GM23338 (cell line): ENCODE measurements at regions not wholly inside any gene's neighbourhood (a gene's known extent, or its start where the extent isn't known, plus 50 kb on each side); places are given as distances from the start of the nearest gene placed in this dataset.

ENCODE experiments used
- ATAC-seq: fragments of 200-7000 bp; cut with Tn5 transposase; 3 replicates; pipeline ENCODE4 v1.9.1; 2020
- DNase-seq: peaks from one replicate; pipeline ENCODE4 v3.0.0-alpha.2; 2015; ENCODE audit warnings: low spot score
- H2AFZ ChIP-seq: fragments of 200-600 bp; sonication (generic); 2 replicates; pipeline ENCODE4 v1.8.0; 2016; ENCODE audit warnings: antibody characterized with exemption, mild to moderate bottlenecking, moderate library complexity
- H3F3A ChIP-seq: fragments of 200-600 bp; sonication (generic); replicated peaks from 2 replicates; pipeline ENCODE4 v1.8.0; 2017; ENCODE audit warnings: antibody characterized with exemption, mixed run types, low read depth
- H3K27ac ChIP-seq: fragments of 200-600 bp; sonication (generic); 2 replicates; pipeline ENCODE4 v1.6.1; 2016; ENCODE audit warnings: low read depth
- H3K27me3 ChIP-seq: fragments of 200-600 bp; sonication (generic); 2 replicates; pipeline ENCODE4 v1.8.0; 2016; ENCODE audit warnings: mild to moderate bottlenecking, mixed run types, moderate library complexity; ENCODE audit not compliant: insufficient read depth
- H3K36me3 ChIP-seq: fragments of 200-600 bp; sonication (generic); 2 replicates; pipeline ENCODE4 v1.8.0; 2016; ENCODE audit warnings: mild to moderate bottlenecking; ENCODE audit not compliant: insufficient read depth
- H3K4me1 ChIP-seq: fragments of 200-600 bp; sonication (generic); 2 replicates; pipeline ENCODE4 v1.8.0; 2016; ENCODE audit warnings: mild to moderate bottlenecking, moderate library complexity; ENCODE audit not compliant: insufficient read depth
- H3K4me2 ChIP-seq: fragments of 200-600 bp; sonication (generic); 2 replicates; pipeline ENCODE4 v1.7.1; 2017; ENCODE audit warnings: mixed run types
- H3K4me3 ChIP-seq: fragments of 200-600 bp; sonication (generic); 2 replicates; pipeline ENCODE4 v1.6.1; 2016; ENCODE audit warnings: mixed run types
- H3K79me2 ChIP-seq: fragments of 200-600 bp; sonication (generic); replicated peaks from 2 replicates; pipeline ENCODE4 v1.8.0; 2017; ENCODE audit warnings: mild to moderate bottlenecking; ENCODE audit not compliant: insufficient read depth
- H3K9me2 ChIP-seq: fragments of 200-600 bp; sonication (generic); 2 replicates; pipeline ENCODE4 v1.8.0; 2017; ENCODE audit not compliant: insufficient read depth
- H4K20me1 ChIP-seq: fragments of 200-600 bp; sonication (generic); replicated peaks from 2 replicates; pipeline ENCODE4 v1.8.0; 2017; ENCODE audit warnings: mild to moderate bottlenecking; ENCODE audit not compliant: insufficient read depth
- H3K27ac Mint-ChIP-seq: 2 replicates; pipeline ENCODE4 v1.8.0; 2020; ENCODE audit warnings: inconsistent platforms, mild to moderate bottlenecking, moderate library complexity, mixed read lengths
- H3K27me3 Mint-ChIP-seq: 3 replicates; pipeline ENCODE4 v1.8.0; 2022; ENCODE audit warnings: low read depth, mild to moderate bottlenecking, moderate library complexity, mixed read lengths, inconsistent platforms; ENCODE audit not compliant: insufficient read depth, poor library complexity
- H3K36me3 Mint-ChIP-seq: 3 replicates; pipeline ENCODE4 v1.8.0; 2021; ENCODE audit warnings: low read depth, mild to moderate bottlenecking, inconsistent platforms, moderate library complexity, mixed read lengths
- H3K4me1 Mint-ChIP-seq: 3 replicates; pipeline ENCODE4 v1.8.0; 2020; ENCODE audit warnings: mild to moderate bottlenecking, inconsistent platforms, mixed read lengths
- H3K4me3 Mint-ChIP-seq: 3 replicates; pipeline ENCODE4 v1.8.0; 2021; ENCODE audit warnings: moderate library complexity, mild to moderate bottlenecking, inconsistent platforms, mixed read lengths
- H3K9me3 Mint-ChIP-seq: 3 replicates; pipeline ENCODE4 v1.8.0; 2020; ENCODE audit warnings: moderate library complexity, mild to moderate bottlenecking, inconsistent platforms, mixed read lengths
- CREB1 ChIP-seq: fragments of 250-450 bp; sonication (Bioruptor Pico); IDR thresholded peaks from 2 replicates; pipeline ENCODE4 v1.5.0; 2020; ENCODE audit warnings: low read depth, mild to moderate bottlenecking, moderate library complexity
- CTCF ChIP-seq, 2 experiments: fragments of 200-600 bp in 1 of 2; sonication (generic) in 1 of 2; conservative IDR thresholded peaks; 2 replicates each; pipeline versions ENCODE4 v1.5.1 to v1.6.1; 2016 to 2017; ENCODE audit warnings: antibody characterized with exemption in 2 of 2, low read depth in 2 of 2, mild to moderate bottlenecking in 2 of 2, moderate library complexity in 1 of 2
- ETS1 ChIP-seq: IDR thresholded peaks from 2 replicates; pipeline ENCODE4 v1.6.1; 2016; ENCODE audit warnings: antibody characterized with exemption
- EZH2 ChIP-seq: fragments of 200-600 bp; sonication (generic); IDR thresholded peaks from one replicate; pipeline ENCODE4 v1.8.0; 2017; ENCODE audit warnings: antibody characterized with exemption, mild to moderate bottlenecking, low read depth; ENCODE audit not compliant: unreplicated experiment
- EZH2phosphoT487 ChIP-seq: fragments of 200-600 bp; sonication (generic); IDR thresholded peaks from one replicate; pipeline ENCODE4 v1.8.1; 2018; ENCODE audit warnings: antibody characterized with exemption; ENCODE audit not compliant: unreplicated experiment
- JUNB ChIP-seq: IDR thresholded peaks from one replicate; pipeline ENCODE4 v1.6.1; 2016; ENCODE audit warnings: antibody characterized with exemption; ENCODE audit not compliant: unreplicated experiment
- NANOG ChIP-seq: IDR thresholded peaks from 2 replicates; pipeline ENCODE4 v1.6.1; 2016; ENCODE audit warnings: antibody characterized with exemption, borderline replicate concordance
- POLR2AphosphoS5 ChIP-seq: IDR thresholded peaks from 2 replicates; pipeline ENCODE4 v1.6.1; 2016; ENCODE audit warnings: antibody characterized with exemption, low read depth
- REST ChIP-seq: IDR thresholded peaks from one replicate; pipeline ENCODE4 v1.6.1; 2018; ENCODE audit warnings: antibody characterized with exemption; ENCODE audit not compliant: unreplicated experiment
- STAT1 ChIP-seq: IDR thresholded peaks from one replicate; pipeline ENCODE4 v1.6.1; 2016; ENCODE audit warnings: antibody characterized with exemption; ENCODE audit not compliant: unreplicated experiment
- ZNF114 ChIP-seq: fragments of 250-450 bp; sonication (Bioruptor Pico); IDR thresholded peaks from 2 replicates; pipeline ENCODE4 v1.5.0; 2020; ENCODE audit warnings: mild to moderate bottlenecking, moderate library complexity
- ZNF331 ChIP-seq: fragments of 250-450 bp; sonication (Bioruptor Pico); IDR thresholded peaks from 2 replicates; pipeline ENCODE4 v1.5.0; 2020; ENCODE audit warnings: low read depth, mild to moderate bottlenecking, moderate library complexity
- ZNF462 ChIP-seq: fragments of 250-450 bp; sonication (Bioruptor Pico); IDR thresholded peaks from 2 replicates; pipeline ENCODE4 v1.5.0; 2020; ENCODE audit warnings: mild to moderate bottlenecking, moderate library complexity

GRCh38 chr18:14949800-14950664, 202.1 kb downstream of the ANKRD30B start:
- H3K27me3 Mint-ChIP-seq, result peaks cover 6% of the 10 kb centered on the region
- TF ChIP-seq REST (no peak), CTCF (conservative IDR thresholded peaks at IDR 0.05; ENCODE audit: low read depth in 2 of 2) (no peak), ZNF462 (CRISPR knock-in tag) (no peak), ZNF114 (CRISPR knock-in tag) (no peak), CREB1 (CRISPR knock-in tag) (no peak), JUNB (no peak), POLR2AphosphoS5 (no peak), STAT1 (no peak), EZH2phosphoT487 (no peak), ETS1 (no peak), EZH2 (no peak), NANOG (no peak), ZNF331 (CRISPR knock-in tag) (no peak)
- no peaks in the 10 kb centered on the region for H3F3A ChIP-seq
- no peaks in the 10 kb centered on the region for H3K27me3 ChIP-seq
- H3K4me1 ChIP-seq, result no peaks in the 10 kb centered on the region
- ATAC-seq, result no peak
- no peaks in the 10 kb centered on the region for H4K20me1 ChIP-seq
- H3K27ac Mint-ChIP-seq, result no peak overlapping the region
- H3K9me3 Mint-ChIP-seq, result peaks cover 70% of the 10 kb centered on the region
- H3K27ac ChIP-seq, result no peak overlapping the region
- peaks cover 3% of the 10 kb centered on the region; the same call in 2 of the 3 replicates for H3K36me3 Mint-ChIP-seq
- no peaks in the 10 kb centered on the region for H3K9me2 ChIP-seq
- no peak overlapping the region for H3K4me3 Mint-ChIP-seq
- DNase-seq, result no peak
- no peak overlapping the region for H3K4me3 ChIP-seq
- no peaks in the 10 kb centered on the region for H3K79me2 ChIP-seq
- H3K4me2 ChIP-seq, result no peak overlapping the region
- H2AFZ ChIP-seq, result no peak overlapping the region
- no peaks in the 10 kb centered on the region for H3K36me3 ChIP-seq
- H3K4me1 Mint-ChIP-seq, result no peaks in the 10 kb centered on the region
